IMR-90 (cell line): ENCODE measurements at regions not wholly inside any gene's neighbourhood (a gene's known extent, or its start where the extent isn't known, plus 50 kb on each side); places are given as distances from the start of the nearest gene placed in this dataset.

Source experiments
- ATAC-seq: fragments of 200-7000 bp; cut with Tn5 transposase; 2 replicates; pipeline ENCODE4 v1.9.1; 2020; ENCODE audit warnings: low read depth, mild to moderate bottlenecking, moderate library complexity
- BruUV-seq: library from RNA; stranded (reverse); fragments of 400-500 nt; replicated peaks from 2 replicates; lab custom pipeline; 2021; lab: Mats Ljungman, UMichigan
- CTCF ChIA-PET: fragments of 300-600 bp; formaldehyde crosslinking; extraction: SDS; loops from one replicate; lab custom pipeline; 2021; ENCODE audit warnings: antibody characterized with exemption; lab: Yijun Ruan, JAX
- POLR2A ChIA-PET: fragments of 300-600 bp; sonication (Branson Sonifier 250); formaldehyde crosslinking; loops from one replicate; lab custom pipeline; 2022; ENCODE audit warnings: antibody characterized with exemption; ENCODE audit not compliant: unreplicated experiment; lab: Charles Lee
- DNase-seq: peaks from one replicate; pipeline ENCODE4 v3.0.0; 2013
- H2AFZ ChIP-seq: replicated peaks from 2 replicates; pipeline ENCODE3; 2013; ENCODE audit warnings: low read length, mild to moderate bottlenecking; ENCODE audit not compliant: poor library complexity
- H2AK5ac ChIP-seq: 2 replicates; pipeline ENCODE4 v1.6.1; 2013; ENCODE audit warnings: low read depth, low read length, inconsistent platforms
- H2AK9ac ChIP-seq: replicated peaks from 2 replicates; pipeline ENCODE3; 2013; ENCODE audit warnings: mild to moderate bottlenecking, low read depth, low read length, moderate library complexity; ENCODE audit not compliant: poor library complexity
- H2BK120ac ChIP-seq: 2 replicates; pipeline ENCODE4 v1.6.1; 2013; ENCODE audit warnings: low read depth, low read length, inconsistent platforms
- H2BK15ac ChIP-seq: 3 replicates; pipeline ENCODE4 v1.6.1; 2013; ENCODE audit warnings: low read depth, low read length, inconsistent platforms
- H2BK20ac ChIP-seq: 2 replicates; pipeline ENCODE4 v1.6.1; 2013; ENCODE audit warnings: low read depth, mild to moderate bottlenecking, inconsistent platforms, low read length, moderate library complexity
- H2BK5ac ChIP-seq: 2 replicates; pipeline ENCODE4 v1.6.1; 2013; ENCODE audit warnings: mild to moderate bottlenecking, low read depth, low read length, inconsistent platforms; ENCODE audit not compliant: poor library complexity, severe bottlenecking
- H3K14ac ChIP-seq: replicated peaks from 2 replicates; pipeline ENCODE4 v1.6.1; 2013; ENCODE audit warnings: low read depth, low read length, inconsistent platforms
- H3K18ac ChIP-seq: 2 replicates; pipeline ENCODE4 v1.6.1; 2013; ENCODE audit warnings: low read depth, low read length, control low read depth
- H3K23ac ChIP-seq: 2 replicates; pipeline ENCODE4 v1.6.1; 2013; ENCODE audit warnings: low read depth, low read length, inconsistent platforms
- H3K27ac ChIP-seq: 2 replicates; pipeline ENCODE4 v1.5.1; 2013; ENCODE audit warnings: mild to moderate bottlenecking, control low read depth, low read length; ENCODE audit not compliant: insufficient read depth
- H3K27me3 ChIP-seq: 2 replicates; pipeline ENCODE4 v1.6.1; 2013; ENCODE audit warnings: low read length; ENCODE audit not compliant: control insufficient read depth, insufficient read depth
- H3K36me3 ChIP-seq: 2 replicates; pipeline ENCODE4 v1.6.1; 2013; ENCODE audit warnings: low read length, mixed read lengths; ENCODE audit not compliant: control insufficient read depth, insufficient read depth
- H3K4ac ChIP-seq: 2 replicates; pipeline ENCODE4 v1.6.1; 2013; ENCODE audit warnings: low read depth, low read length, inconsistent platforms
- H3K4me1 ChIP-seq: 2 replicates; pipeline ENCODE4 v1.6.1; 2013; ENCODE audit warnings: low read length, mixed read lengths; ENCODE audit not compliant: control insufficient read depth, insufficient read depth
- H3K4me2 ChIP-seq: 2 replicates; pipeline ENCODE4 v1.6.1; 2013; ENCODE audit warnings: low read depth, mild to moderate bottlenecking, control low read depth, low read length, moderate library complexity
- H3K4me3 ChIP-seq: 2 replicates; pipeline ENCODE4 v1.5.1; 2013; ENCODE audit warnings: low read depth, mild to moderate bottlenecking, control low read depth, low read length, moderate library complexity; ENCODE audit not compliant: insufficient read depth
- H3K56ac ChIP-seq: 2 replicates; pipeline ENCODE4 v1.6.1; 2013; ENCODE audit warnings: low read length, inconsistent platforms; ENCODE audit not compliant: insufficient read depth; ENCODE audit errors: extremely low read depth
- H3K79me1 ChIP-seq, 2 experiments: 2 replicates each; pipeline ENCODE4 v1.6.1; 2013; ENCODE audit warnings: low read length in 2 of 2, inconsistent platforms in 1 of 2, low read depth in 1 of 2
- H3K9ac ChIP-seq: 2 replicates; pipeline ENCODE4 v1.6.1; 2013; ENCODE audit warnings: low read depth, low read length, control low read depth
- H3K9me1 ChIP-seq: 2 replicates; pipeline ENCODE4 v1.6.1; 2013; ENCODE audit warnings: low read length, inconsistent platforms; ENCODE audit not compliant: insufficient read depth
- H3K9me3 ChIP-seq: 2 replicates; pipeline ENCODE4 v1.6.1; 2013; ENCODE audit warnings: low read length; ENCODE audit not compliant: control insufficient read depth, insufficient read depth
- H4K20me1 ChIP-seq: 2 replicates; pipeline ENCODE4 v1.6.1; 2013; ENCODE audit warnings: low read length, inconsistent platforms; ENCODE audit not compliant: insufficient read depth
- H4K5ac ChIP-seq: 2 replicates; pipeline ENCODE4 v1.6.1; 2013; ENCODE audit warnings: mild to moderate bottlenecking, low read depth, low read length, control low read depth
- H4K8ac ChIP-seq, 2 experiments: 2 replicates each; pipeline ENCODE4 v1.6.1; 2013; ENCODE audit warnings: low read depth in 2 of 2, low read length in 2 of 2, control low read depth in 1 of 2, inconsistent platforms in 1 of 2
- H4K91ac ChIP-seq: 2 replicates; pipeline ENCODE4 v1.6.1; 2013; ENCODE audit warnings: low read depth, low read length, inconsistent platforms; ENCODE audit not compliant: insufficient read depth
- FOS ChIP-seq: fragments of 150-350 bp; IDR thresholded peaks from 2 replicates; pipeline ENCODE4 v1.6.1; 2016; ENCODE audit warnings: low read depth, low read length
- MAZ ChIP-seq: IDR thresholded peaks from 2 replicates; pipeline ENCODE4 v1.6.1; 2012; ENCODE audit warnings: low read depth, mild to moderate bottlenecking, low read length, improper control_type of control experiment, moderate library complexity, borderline replicate concordance
- RAD21 ChIP-seq: IDR thresholded peaks from 2 replicates; pipeline ENCODE4 v1.6.1; 2012; ENCODE audit warnings: low read length, improper control_type of control experiment
- WGBS, 2 experiments: methylation state at CpG; one replicate each; pipeline versions ENCODE4 v1.1.5 to v1.1.7; 2013; ENCODE audit warnings: missing lambda C conversion rate in 2 of 2; ENCODE audit not compliant: insufficient read length in 1 of 2; ENCODE audit errors: extremely low coverage in 2 of 2; 5-methylcytosine and 5-hydroxymethylcytosine counted together
- dilution Hi-C: fragments of 300-500 bp; cut with HindIII; formaldehyde crosslinking; loops from one replicate; pipeline ENCODE4 v1.14.3; 2018; ENCODE audit warnings: low sequenced_read_pairs; ENCODE audit not compliant: unreplicated experiment
- in situ Hi-C: fragments of 300-500 bp; cut with MboI; formaldehyde crosslinking; loops from 3 replicates; pipeline ENCODE4 v1.14.3; 2019; ENCODE audit warnings: low sequenced_read_pairs, inconsistent platforms, mixed read lengths
- intact Hi-C: fragments of 100-400 bp; cut with micrococcal nuclease; formaldehyde crosslinking; loops from 2 replicates; pipeline ENCODE4 v1.10.0; 2022
- TF ChIP-seq, protein P1 (sequence below): fragments of 150-350 bp; IDR thresholded peaks from 2 replicates; pipeline ENCODE4 v1.6.1; 2017; ENCODE audit warnings: mild to moderate bottlenecking, antibody characterized with exemption, low read length, low read depth

DNA sequence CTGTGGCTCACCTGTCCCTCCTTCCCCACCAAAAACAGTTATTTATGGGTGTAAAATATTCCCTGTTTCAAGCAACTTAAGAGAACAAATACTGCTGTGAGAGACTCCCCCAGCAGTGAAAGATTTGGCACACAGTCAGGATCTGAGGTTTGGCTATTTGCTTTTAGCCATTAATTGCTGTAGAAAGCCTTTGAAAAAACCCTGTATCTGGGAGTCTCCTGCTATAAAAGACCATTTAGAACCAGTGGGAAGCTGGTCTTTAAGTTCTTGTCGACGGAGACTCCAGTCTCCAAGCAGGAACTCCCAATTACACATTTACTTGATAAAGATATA lies 55.1 kb upstream of the PCSK6 start:
- H3K4me2 ChIP-seq = no peak overlapping the region
- no peak overlapping the region for H3K9ac ChIP-seq
- in situ Hi-C loops (no loop called here), intact Hi-C loops (no loop called here), dilution Hi-C loops (no loop called here)
- H2AFZ ChIP-seq = no peak overlapping the region
- H3K79me1 ChIP-seq = no peaks in the 10 kb centered on the region
- no peak overlapping the region for H2BK20ac ChIP-seq
- H3K36me3 ChIP-seq = no peaks in the 10 kb centered on the region
- TF ChIP-seq RAD21 (no peak), MAZ (no peak), FOS (no peak)
- TF ChIP-seq, protein P1, sequence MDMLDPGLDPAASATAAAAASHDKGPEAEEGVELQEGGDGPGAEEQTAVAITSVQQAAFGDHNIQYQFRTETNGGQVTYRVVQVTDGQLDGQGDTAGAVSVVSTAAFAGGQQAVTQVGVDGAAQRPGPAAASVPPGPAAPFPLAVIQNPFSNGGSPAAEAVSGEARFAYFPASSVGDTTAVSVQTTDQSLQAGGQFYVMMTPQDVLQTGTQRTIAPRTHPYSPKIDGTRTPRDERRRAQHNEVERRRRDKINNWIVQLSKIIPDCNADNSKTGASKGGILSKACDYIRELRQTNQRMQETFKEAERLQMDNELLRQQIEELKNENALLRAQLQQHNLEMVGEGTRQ = no peak
- H2BK120ac ChIP-seq = no peak overlapping the region
- no peaks in the 10 kb centered on the region for H4K20me1 ChIP-seq
- H4K91ac ChIP-seq = no peak overlapping the region
- H4K5ac ChIP-seq = no peak overlapping the region
- no peak overlapping the region for H4K8ac ChIP-seq
- H2BK5ac ChIP-seq = no peak overlapping the region
- no TSS peak for BruUV-seq
- no peak overlapping the region for H3K23ac ChIP-seq
- H3K4me1 ChIP-seq = no peaks in the 10 kb centered on the region
- ATAC-seq (no peak), DNase-seq (no peak)
- H3K14ac ChIP-seq = no peak overlapping the region
- H3K4me3 ChIP-seq = no peak overlapping the region
- no peak overlapping the region for H3K27ac ChIP-seq
- no CpG with 5 or more reads among the region's 2 CpGs for WGBS, 2 experiments
- H3K9me1 ChIP-seq = no peaks in the 10 kb centered on the region
- no peak overlapping the region for H2AK5ac ChIP-seq
- no peak overlapping the region for H3K56ac ChIP-seq
- H3K4ac ChIP-seq = no peak overlapping the region
- H3K27me3 ChIP-seq = peaks cover 16% of the 10 kb centered on the region
- no peak overlapping the region for H2AK9ac ChIP-seq
- no peak overlapping the region for H3K18ac ChIP-seq
- no peak overlapping the region for H2BK15ac ChIP-seq
- ChIA-PET POLR2A (no interaction called here), CTCF (no interaction called here)
- H3K9me3 ChIP-seq = no peaks in the 10 kb centered on the region
